Spleen (tissue), 11 donors: ENCODE measurements at regions not wholly inside any gene's neighbourhood (a gene's known extent, or its start where the extent isn't known, plus 50 kb on each side); places are given as distances from the start of the nearest gene placed in this dataset.
"Not testable (repeated sequence)": the region's sequence is repeated elsewhere in the genome, so short reads cannot be mapped to it uniquely, and the experiment has no call there.

Experiments used
- DNase-seq: peaks from one replicate; pipeline ENCODE4 v3.0.0-alpha.2; 2020
- H3K27ac ChIP-seq, 8 donors: fragments of 200-600 bp; sonication (generic) in 7 of 8; 1 replicate in 4 of 8; 2 replicates in 4 of 8; pipeline versions ENCODE4 v1.5.0 to v1.8.0; 2016 to 2021; ENCODE audit warnings: inconsistent platforms in 4 of 8, mild to moderate bottlenecking in 4 of 8, moderate library complexity in 1 of 8
- H3K27me3 ChIP-seq, 7 donors: fragments of 200-600 bp; sonication (generic) in 6 of 7; replicated peaks in 1 of 7; 1 replicate in 4 of 7; 2 replicates in 3 of 7; pipeline versions ENCODE4 v1.5.0 to v1.8.0; 2016 to 2021; ENCODE audit warnings: inconsistent platforms in 3 of 7, mild to moderate bottlenecking in 1 of 7
- H3K36me3 ChIP-seq, 6 donors: fragments of 200-600 bp; sonication (generic) in 5 of 6; 1 replicate in 4 of 6; 2 replicates in 2 of 6; pipeline versions ENCODE4 v1.5.0 to v1.8.0; 2016 to 2021; ENCODE audit warnings: inconsistent platforms in 2 of 6
- H3K4me1 ChIP-seq, 6 donors: fragments of 200-600 bp; sonication (generic) in 5 of 6; 1 replicate in 3 of 6; 2 replicates in 3 of 6; pipeline versions ENCODE4 v1.5.0 to v1.8.0; 2016 to 2021; ENCODE audit warnings: inconsistent platforms in 3 of 6
- H3K4me3 ChIP-seq, 8 donors: fragments of 200-600 bp; sonication (generic) in 7 of 8; 1 replicate in 4 of 8; 2 replicates in 4 of 8; pipeline versions ENCODE4 v1.5.0 to v1.8.0; 2016 to 2021; ENCODE audit warnings: inconsistent platforms in 4 of 8, mild to moderate bottlenecking in 4 of 8, moderate library complexity in 2 of 8
- H3K9me3 ChIP-seq, 8 donors: fragments of 200-600 bp; sonication (generic) in 7 of 8; 1 replicate in 4 of 8; 2 replicates in 4 of 8; pipeline versions ENCODE4 v1.5.0 to v1.8.0; 2016 to 2021; ENCODE audit warnings: inconsistent platforms in 4 of 8
- POLR2A ChIP-seq, 3 donors: fragments of 450-650 bp; IDR thresholded peaks; one replicate each; pipeline ENCODE4 v1.5.1; 2017; ENCODE audit warnings: antibody characterized with exemption in 3 of 3, mild to moderate bottlenecking in 1 of 3
- POLR2AphosphoS5 ChIP-seq, 3 donors: sonication (generic); formaldehyde crosslinking; IDR thresholded peaks; one replicate each; pipeline ENCODE4 v1.5.1; 2017; ENCODE audit warnings: antibody characterized with exemption in 3 of 3
- WGBS, 5 donors: extraction: QIAGEN DNeasy Blood & Tissue Kit in 3 of 5; methylation state at CpG; one replicate each; pipeline versions ENCODE4 v1.1.5 to v1.1.7; 2013 to 2018; 5-methylcytosine and 5-hydroxymethylcytosine counted together
- intact Hi-C: fragments of 100-400 bp; cut with DNase I; formaldehyde crosslinking; loops from one replicate; pipeline ENCODE4 v1.15.0; 2023; ENCODE audit warnings: low total_unique reads
- TF ChIP-seq, protein P1 (sequence below), 11 experiments: fragments of 200-600 bp in 7 of 11; fragments of 450-650 bp in 4 of 11; sonication (generic) in 4 of 11; IDR thresholded peaks in 8 of 11; conservative IDR thresholded peaks in 3 of 11; 1 replicate in 7 of 11; 2 replicates in 4 of 11; pipeline versions ENCODE4 v1.4.0 to v1.8.0; 2016 to 2021; ENCODE audit warnings: antibody characterized with exemption in 11 of 11, inconsistent platforms in 4 of 11, mild to moderate bottlenecking in 1 of 11
- donor health status: healthy with polysubstance abuse.
- donor health status: DM: no; HTN: no; CAD: no; lungs with moderate emphysema.
- donor health status: DM: no; HTN: no; CAD: no.
- donor health status: Bipolar disorder and iron deficiency.
- donor health status: healthy.
- donor health status: DM: no; HTN: no; CAD: no.
- donor health status: DM: yes; HTN: yes; CAD: no.

DNA sequence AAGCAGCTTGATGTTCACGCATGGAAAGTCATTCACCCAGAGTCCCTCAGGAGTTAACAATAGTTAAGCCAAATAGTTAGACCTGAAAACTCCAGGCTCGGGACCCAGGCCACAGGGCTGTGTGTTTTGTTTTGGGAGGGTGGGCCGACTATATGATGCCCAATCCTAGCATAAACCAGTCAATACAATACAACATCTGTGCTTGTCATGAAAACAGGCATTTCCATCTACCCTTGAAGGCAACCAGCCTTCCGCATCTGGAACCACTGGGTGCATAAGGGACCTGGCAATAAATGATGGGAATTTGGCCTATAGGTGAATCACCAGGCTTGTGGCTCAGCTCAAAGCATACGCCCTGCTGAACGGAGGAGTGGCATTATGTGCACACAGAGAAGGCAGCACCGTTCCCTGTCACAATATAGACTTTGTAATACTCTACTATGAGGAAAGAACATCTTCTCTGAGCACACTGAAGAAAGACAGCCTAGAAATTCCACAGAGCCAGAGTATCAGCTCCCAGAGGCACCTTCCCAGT is 91.0 kb upstream of the FOXN3 start:
- Histone ChIP-seq H3K36me3 (peaks cover 0 to 6% (median 0%) of the 10 kb centered on the region in 6 donors), H3K9me3 (no peaks in the 10 kb centered on the region), H3K4me3 (no peak overlapping the region), H3K27ac (peak overlapping the region in 1 of 8 donors; percentile 30), H3K4me1 (peaks cover 12 to 74% (median 31%) of the 10 kb centered on the region in 6 donors), H3K27me3 (no peaks in the 10 kb centered on the region)
- intact Hi-C loops, result no loop called here
- DNase-seq, result peak; percentile 42
- WGBS, 5 donors, result 82 to 88% (median 87%) methylated on average over 7 of the region's 7 CpGs
- TF ChIP-seq, protein P1, sequence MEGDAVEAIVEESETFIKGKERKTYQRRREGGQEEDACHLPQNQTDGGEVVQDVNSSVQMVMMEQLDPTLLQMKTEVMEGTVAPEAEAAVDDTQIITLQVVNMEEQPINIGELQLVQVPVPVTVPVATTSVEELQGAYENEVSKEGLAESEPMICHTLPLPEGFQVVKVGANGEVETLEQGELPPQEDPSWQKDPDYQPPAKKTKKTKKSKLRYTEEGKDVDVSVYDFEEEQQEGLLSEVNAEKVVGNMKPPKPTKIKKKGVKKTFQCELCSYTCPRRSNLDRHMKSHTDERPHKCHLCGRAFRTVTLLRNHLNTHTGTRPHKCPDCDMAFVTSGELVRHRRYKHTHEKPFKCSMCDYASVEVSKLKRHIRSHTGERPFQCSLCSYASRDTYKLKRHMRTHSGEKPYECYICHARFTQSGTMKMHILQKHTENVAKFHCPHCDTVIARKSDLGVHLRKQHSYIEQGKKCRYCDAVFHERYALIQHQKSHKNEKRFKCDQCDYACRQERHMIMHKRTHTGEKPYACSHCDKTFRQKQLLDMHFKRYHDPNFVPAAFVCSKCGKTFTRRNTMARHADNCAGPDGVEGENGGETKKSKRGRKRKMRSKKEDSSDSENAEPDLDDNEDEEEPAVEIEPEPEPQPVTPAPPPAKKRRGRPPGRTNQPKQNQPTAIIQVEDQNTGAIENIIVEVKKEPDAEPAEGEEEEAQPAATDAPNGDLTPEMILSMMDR (IDR thresholded peaks at IDR 0.05 in 8 of 11, conservative IDR thresholded peaks at IDR 0.05 in 3 of 11), result no peak
- TF ChIP-seq POLR2AphosphoS5 (IDR thresholded peaks at IDR 0.05) (no peak), POLR2A (IDR thresholded peaks at IDR 0.05) (no peak)

DNA sequence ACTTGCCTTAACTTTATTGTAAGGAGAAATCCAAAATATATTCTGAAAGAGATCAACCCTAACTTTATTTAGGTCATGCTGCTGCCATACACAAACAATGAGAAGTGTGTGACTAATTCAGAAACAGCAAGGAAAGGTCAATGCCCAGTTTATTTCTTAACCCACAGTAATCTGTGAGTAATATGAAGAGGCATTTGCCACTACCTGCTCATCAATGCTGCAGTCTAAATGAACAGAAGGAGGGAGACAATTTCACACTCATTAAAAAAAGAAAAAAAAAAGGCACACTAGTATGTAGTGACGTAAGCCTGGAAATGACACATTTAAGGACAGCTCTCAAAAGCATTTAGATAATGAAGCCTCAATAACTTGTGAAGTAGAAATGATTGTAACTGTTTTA is 90.5 kb upstream of the FOXN3 start:
- intact Hi-C loops, result no loop called here
- TF ChIP-seq POLR2AphosphoS5 (IDR thresholded peaks at IDR 0.05), result no peak
- no peak for TF ChIP-seq POLR2A (IDR thresholded peaks at IDR 0.05)
- TF ChIP-seq, protein P1 (IDR thresholded peaks at IDR 0.05 in 8 of 11, conservative IDR thresholded peaks at IDR 0.05 in 3 of 11), result no peak
- no peak overlapping the region for H3K27ac ChIP-seq
- WGBS, 5 donors, result 64 to 85% (median 70%) methylated on average over 1 of the region's 1 CpG
- no peak for DNase-seq
- H3K4me1 ChIP-seq, result peaks cover 12 to 78% (median 31%) of the 10 kb centered on the region in 6 donors
- H3K27me3 ChIP-seq, result no peaks in the 10 kb centered on the region
- no peaks in the 10 kb centered on the region for H3K9me3 ChIP-seq
- peaks cover 0 to 2% (median 0%) of the 10 kb centered on the region in 6 donors for H3K36me3 ChIP-seq
- H3K4me3 ChIP-seq, result no peak overlapping the region

DNA sequence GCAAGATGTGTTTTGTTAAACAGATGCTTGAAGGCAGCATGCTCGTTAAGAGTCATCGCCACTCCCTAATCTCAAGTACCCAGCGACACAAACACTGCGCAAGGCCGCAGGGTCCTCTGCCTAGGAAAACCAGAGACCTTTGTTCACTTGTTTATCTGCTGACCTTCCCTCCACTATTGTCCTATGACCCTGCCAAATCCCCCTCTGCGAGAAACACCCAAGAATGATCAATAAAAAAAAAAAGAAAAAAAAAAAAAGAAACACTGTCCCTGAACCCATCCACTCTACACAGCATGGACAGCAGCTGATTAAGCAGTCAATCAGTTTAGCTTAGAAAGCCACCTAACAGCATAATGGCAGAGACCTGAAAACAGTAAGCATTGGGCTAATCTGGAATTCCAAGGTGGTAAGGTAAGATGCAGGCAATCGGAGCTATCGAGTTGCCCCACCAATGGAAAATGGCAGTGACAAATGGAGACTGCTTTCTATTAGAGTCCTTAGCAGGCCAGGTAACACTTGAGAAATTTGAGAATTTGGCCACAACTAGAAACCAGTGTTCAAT is 89.9 kb upstream of the FOXN3 start:
- H3K27me3 ChIP-seq, H3K36me3 ChIP-seq, H3K9me3 ChIP-seq, H3K4me3 ChIP-seq, intact Hi-C loops, H3K27ac ChIP-seq, DNase-seq: not testable (repeated sequence)
- 76 to 91% (median 81%) methylated on average over 7 to 8 of the region's 8 CpGs for WGBS, 5 donors
- H3K4me1 ChIP-seq, result peaks cover 12 to 73% (median 31%) of the 10 kb centered on the region in 6 donors

DNA sequence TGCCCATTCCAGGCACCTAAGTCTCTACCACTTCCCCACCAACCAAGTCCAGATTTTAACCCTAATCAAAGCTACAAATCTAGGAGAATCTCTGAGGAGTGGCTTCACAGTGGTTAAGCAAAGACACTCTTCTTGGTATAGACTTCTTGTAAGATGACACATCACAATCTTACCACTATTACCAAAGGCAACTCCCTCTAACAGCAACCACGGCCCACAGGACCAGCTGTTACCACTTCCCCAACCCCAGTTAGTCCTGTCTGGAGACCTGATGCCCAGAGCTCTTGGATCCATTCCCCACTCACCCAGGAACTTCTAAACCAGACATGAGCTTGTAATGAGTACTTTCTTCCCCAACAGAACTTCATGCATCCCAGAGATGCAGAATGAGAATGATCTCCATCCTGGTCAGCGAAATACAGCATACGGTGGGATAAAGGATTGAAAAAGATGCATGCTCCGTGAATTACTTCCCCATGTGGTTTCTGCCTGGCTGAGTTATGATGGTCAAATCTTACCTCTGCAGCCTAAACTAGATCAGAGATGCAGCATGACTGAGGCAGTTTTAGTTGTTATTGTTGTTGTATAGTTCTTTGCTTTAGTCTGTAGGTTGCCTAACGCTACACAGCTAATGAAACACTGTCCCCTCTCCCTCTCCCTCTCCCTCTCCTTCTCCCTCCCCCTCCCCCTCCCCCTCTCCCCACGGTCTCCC is 87.7 kb upstream of the FOXN3 start:
- TF ChIP-seq POLR2A (IDR thresholded peaks at IDR 0.05), result no peak
- TF ChIP-seq, protein P1 (IDR thresholded peaks at IDR 0.05 in 8 of 11, conservative IDR thresholded peaks at IDR 0.05 in 3 of 11), result no peak
- no peak for TF ChIP-seq POLR2AphosphoS5 (IDR thresholded peaks at IDR 0.05)
- Histone ChIP-seq H3K4me3 (no peak overlapping the region), H3K9me3 (no peaks in the 10 kb centered on the region), H3K27ac (peak overlapping the region in 4 of 8 donors; percentile 27 to 39 (median 30)), H3K27me3 (no peaks in the 10 kb centered on the region), H3K4me1 (peaks cover 5 to 51% (median 14%) of the 10 kb centered on the region in 6 donors), H3K36me3 (peaks cover 0 to 15% (median 3%) of the 10 kb centered on the region in 6 donors)
- 48 to 70% (median 55%) methylated on average over 5 to 6 of the region's 6 CpGs for WGBS, 5 donors
- intact Hi-C loops, result no loop called here
- DNase-seq, result peak; percentile 69
